Activated T-helper 1 cell treated with anti-CD3 and anti-CD28 coated beads, Interleukin-12 subunit alpha, Interleukin-12 subunit beta, Interleukin-2, Interleukin-4 antibody, amounts not matched to agents 30 ng/mL and 10 ng/mL and 1 ng/mL, durations not matched to agents 14 hours and 24 hours and 36 hours (primary cell): ENCODE measurements at regions not wholly inside any gene's neighbourhood (a gene's known extent, or its start where the extent isn't known, plus 50 kb on each side); places are given as distances from the start of the nearest gene placed in this dataset.

Source experiments
- DNase-seq: peaks from one replicate; pipeline ENCODE4 v3.0.0; 2021; ENCODE audit warnings: low spot score
- H3K27ac Mint-ChIP-seq: one replicate; pipeline ENCODE4 v1.8.0; 2021; ENCODE audit warnings: mild to moderate bottlenecking, mixed read lengths
- H3K27me3 Mint-ChIP-seq: one replicate; pipeline ENCODE4 v1.8.0; 2022; ENCODE audit warnings: mild to moderate bottlenecking, moderate library complexity, mixed read lengths; ENCODE audit not compliant: insufficient read depth
- H3K36me3 Mint-ChIP-seq: one replicate; pipeline ENCODE4 v1.8.0; 2021; ENCODE audit warnings: low read depth, mixed read lengths
- H3K4me1 Mint-ChIP-seq: one replicate; pipeline ENCODE4 v1.8.0; 2021; ENCODE audit warnings: low read depth, mixed read lengths
- H3K4me3 Mint-ChIP-seq: one replicate; pipeline ENCODE4 v1.8.0; 2021; ENCODE audit warnings: mild to moderate bottlenecking, moderate library complexity, mixed read lengths
- H3K9me3 Mint-ChIP-seq: one replicate; pipeline ENCODE4 v1.8.0; 2021; ENCODE audit warnings: mixed read lengths
- intact Hi-C: fragments of 100-400 bp; cut with micrococcal nuclease; formaldehyde crosslinking; loops from one replicate; pipeline ENCODE4 v1.15.1; 2024

GRCh38 chr13:90686442-90686841 lies 661.0 kb upstream of the MIR17HG start:
- no peak overlapping the region for H3K4me3 Mint-ChIP-seq
- H3K4me1 Mint-ChIP-seq: no peaks in the 10 kb centered on the region
- DNase-seq: no peak
- H3K27me3 Mint-ChIP-seq: no peaks in the 10 kb centered on the region
- intact Hi-C loops: no loop called here
- no peak overlapping the region for H3K27ac Mint-ChIP-seq
- H3K36me3 Mint-ChIP-seq: no peaks in the 10 kb centered on the region
- no peaks in the 10 kb centered on the region for H3K9me3 Mint-ChIP-seq

GRCh38 chr13:90689111-90689510 lies 658.4 kb upstream of the MIR17HG start:
- Mint-ChIP-seq H3K27ac (no peak overlapping the region), H3K4me1 (no peaks in the 10 kb centered on the region), H3K9me3 (no peaks in the 10 kb centered on the region), H3K4me3 (no peak overlapping the region), H3K36me3 (no peaks in the 10 kb centered on the region), H3K27me3 (no peaks in the 10 kb centered on the region)
- intact Hi-C loops: no loop called here
- no peak for DNase-seq

DNA sequence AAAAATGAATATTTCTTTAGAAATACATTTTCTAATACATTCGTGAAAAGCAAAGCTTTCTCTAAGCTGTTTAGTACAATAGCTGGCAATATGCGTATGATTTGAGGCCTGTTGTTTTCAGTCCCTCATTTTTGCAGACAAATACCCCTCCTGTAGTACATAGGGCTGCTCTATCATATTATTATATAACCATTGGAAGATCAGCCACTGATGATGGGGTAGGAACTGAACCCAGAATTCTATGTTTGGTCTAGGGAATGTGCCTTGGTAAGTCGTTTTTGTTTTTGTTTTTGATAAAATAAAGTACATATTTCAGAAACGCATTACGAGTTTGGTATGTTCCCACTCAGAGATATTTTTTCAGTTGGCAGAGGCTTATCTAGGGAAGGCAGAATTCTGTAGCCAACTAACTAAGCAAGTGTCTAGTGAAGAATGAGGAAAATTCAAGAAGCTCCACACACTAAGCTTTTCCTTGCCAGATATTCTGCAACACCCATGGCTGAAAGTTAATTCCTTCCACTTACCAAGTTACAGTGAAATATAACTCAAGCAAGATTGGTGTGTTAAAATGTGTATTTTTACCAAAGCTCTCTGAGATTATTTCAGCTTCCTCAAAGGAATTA lies 656.9 kb upstream of the MIR17HG start:
- no peaks in the 10 kb centered on the region for H3K36me3 Mint-ChIP-seq
- no peaks in the 10 kb centered on the region for H3K9me3 Mint-ChIP-seq
- intact Hi-C loops: no loop called here
- H3K27me3 Mint-ChIP-seq: no peaks in the 10 kb centered on the region
- no peaks in the 10 kb centered on the region for H3K4me1 Mint-ChIP-seq
- no peak for DNase-seq
- no peak overlapping the region for H3K4me3 Mint-ChIP-seq
- H3K27ac Mint-ChIP-seq: no peak overlapping the region

GRCh38 chr13:90696254-90696653 lies 651.2 kb upstream of the MIR17HG start:
- H3K27me3 Mint-ChIP-seq: no peaks in the 10 kb centered on the region
- no peak overlapping the region for H3K4me3 Mint-ChIP-seq
- intact Hi-C loops: no loop called here
- no peaks in the 10 kb centered on the region for H3K4me1 Mint-ChIP-seq
- H3K27ac Mint-ChIP-seq: no peak overlapping the region
- no peaks in the 10 kb centered on the region for H3K36me3 Mint-ChIP-seq
- no peaks in the 10 kb centered on the region for H3K9me3 Mint-ChIP-seq
- DNase-seq: no peak

- Mint-ChIP-seq H3K4me1 (no peaks in the 10 kb centered on the region), H3K36me3 (no peaks in the 10 kb centered on the region), H3K4me3 (no peak overlapping the region), H3K9me3 (no peaks in the 10 kb centered on the region), H3K27ac (no peak overlapping the region), H3K27me3 (no peaks in the 10 kb centered on the region)
- intact Hi-C loops: no loop called here
- DNase-seq: no peak
Observed at GRCh38 chr13:90696656-90697055, 650.8 kb upstream of the MIR17HG start.

GRCh38 chr13:90700340-90700739 lies 647.1 kb upstream of the MIR17HG start:
- Mint-ChIP-seq H3K27ac (no peak overlapping the region), H3K9me3 (no peaks in the 10 kb centered on the region), H3K4me3 (no peak overlapping the region), H3K36me3 (no peaks in the 10 kb centered on the region), H3K4me1 (no peaks in the 10 kb centered on the region), H3K27me3 (no peaks in the 10 kb centered on the region)
- no peak for DNase-seq
- intact Hi-C loops: no loop called here

DNA sequence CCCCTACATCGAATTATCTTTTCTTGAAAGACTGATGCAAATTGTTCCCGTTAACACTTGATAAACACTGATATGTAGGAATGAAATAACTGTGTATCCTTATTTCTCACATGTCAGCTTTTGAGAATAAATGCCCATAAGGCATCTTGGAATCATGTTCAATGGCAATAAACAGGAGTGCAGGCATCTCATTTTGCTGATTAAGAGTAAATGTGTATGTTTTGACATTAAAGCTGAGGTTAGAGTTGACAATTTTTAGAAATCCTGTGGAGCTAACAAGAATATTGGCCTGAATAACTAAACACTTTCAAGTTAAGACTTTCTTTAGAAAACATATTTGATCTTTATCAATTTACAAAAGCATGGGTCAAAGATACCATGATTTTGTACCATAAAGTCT lies 646.2 kb upstream of the MIR17HG start:
- H3K4me3 Mint-ChIP-seq: no peak overlapping the region
- no peaks in the 10 kb centered on the region for H3K36me3 Mint-ChIP-seq
- no peaks in the 10 kb centered on the region for H3K9me3 Mint-ChIP-seq
- no peaks in the 10 kb centered on the region for H3K27me3 Mint-ChIP-seq
- intact Hi-C loops: no loop called here
- H3K27ac Mint-ChIP-seq: no peak overlapping the region
- H3K4me1 Mint-ChIP-seq: no peaks in the 10 kb centered on the region
- no peak for DNase-seq

- intact Hi-C loops: no loop called here
- DNase-seq: no peak
- Mint-ChIP-seq H3K4me1 (no peaks in the 10 kb centered on the region), H3K4me3 (no peak overlapping the region), H3K36me3 (no peaks in the 10 kb centered on the region), H3K27ac (no peak overlapping the region), H3K9me3 (no peaks in the 10 kb centered on the region), H3K27me3 (no peaks in the 10 kb centered on the region)
Observed at GRCh38 chr13:90702050-90702449, 645.4 kb upstream of the MIR17HG start.

GRCh38 chr13:90706631-90707030 lies 640.9 kb upstream of the MIR17HG start:
- no peak for DNase-seq
- no peaks in the 10 kb centered on the region for H3K36me3 Mint-ChIP-seq
- H3K4me3 Mint-ChIP-seq: no peak overlapping the region
- H3K27me3 Mint-ChIP-seq: no peaks in the 10 kb centered on the region
- intact Hi-C loops: no loop called here
- H3K27ac Mint-ChIP-seq: no peak overlapping the region
- H3K4me1 Mint-ChIP-seq: no peaks in the 10 kb centered on the region
- H3K9me3 Mint-ChIP-seq: peaks cover 3% of the 10 kb centered on the region

DNA sequence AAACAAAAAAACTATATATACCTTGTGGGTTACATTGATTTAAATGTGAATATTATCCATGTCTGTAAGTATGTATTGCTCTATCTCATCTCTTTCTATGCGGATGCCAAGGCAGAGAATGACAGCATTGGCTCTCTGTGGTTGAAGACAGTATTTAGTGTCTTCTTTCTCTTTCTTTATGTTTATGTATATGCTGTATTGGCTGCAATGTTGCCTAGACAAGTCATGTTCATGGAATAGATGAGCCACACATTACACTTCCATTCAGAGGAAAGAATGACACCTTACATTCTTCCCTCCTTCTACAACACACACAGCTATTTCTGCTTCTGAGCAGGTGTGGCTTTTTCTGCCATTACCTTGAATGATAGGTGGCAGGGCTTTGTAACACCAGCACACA lies 639.4 kb upstream of the MIR17HG start:
- intact Hi-C loops: no loop called here
- Mint-ChIP-seq H3K4me1 (no peaks in the 10 kb centered on the region), H3K4me3 (no peak overlapping the region), H3K9me3 (peaks cover 3% of the 10 kb centered on the region), H3K36me3 (no peaks in the 10 kb centered on the region), H3K27ac (no peak overlapping the region), H3K27me3 (no peaks in the 10 kb centered on the region)
- no peak for DNase-seq

GRCh38 chr13:90709319-90709718 lies 638.2 kb upstream of the MIR17HG start:
- Mint-ChIP-seq H3K4me3 (no peak overlapping the region), H3K4me1 (no peaks in the 10 kb centered on the region), H3K36me3 (no peaks in the 10 kb centered on the region), H3K27me3 (no peaks in the 10 kb centered on the region), H3K9me3 (peaks cover 3% of the 10 kb centered on the region), H3K27ac (no peak overlapping the region)
- DNase-seq: no peak
- intact Hi-C loops: no loop called here

- Mint-ChIP-seq H3K4me1 (no peaks in the 10 kb centered on the region), H3K27me3 (no peaks in the 10 kb centered on the region), H3K27ac (no peak overlapping the region), H3K36me3 (no peaks in the 10 kb centered on the region), H3K4me3 (no peak overlapping the region), H3K9me3 (peaks cover 3% of the 10 kb centered on the region)
- intact Hi-C loops: no loop called here
- DNase-seq: no peak
Observed at GRCh38 chr13:90710164-90710759, 637.2 kb upstream of the MIR17HG start.

GRCh38 chr13:90713441-90714133 lies 633.9 kb upstream of the MIR17HG start:
- Mint-ChIP-seq H3K36me3 (no peaks in the 10 kb centered on the region), H3K4me1 (no peaks in the 10 kb centered on the region), H3K27me3 (no peaks in the 10 kb centered on the region), H3K27ac (no peak overlapping the region), H3K9me3 (peaks cover 3% of the 10 kb centered on the region), H3K4me3 (no peak overlapping the region)
- DNase-seq: no peak
- intact Hi-C loops: no loop called here
